IPS DF 6.9 (cell line): ENCODE measurements at regions not wholly inside any gene's neighbourhood (a gene's known extent, or its start where the extent isn't known, plus 50 kb on each side); places are given as distances from the start of the nearest gene placed in this dataset.

Source experiments
- DNase-seq: peaks from one replicate; pipeline ENCODE4 v3.0.0-alpha.2; 2013; ENCODE audit warnings: low read depth, low spot score
- H3K27ac ChIP-seq: one replicate; pipeline ENCODE4 v1.5.1; 2013; ENCODE audit warnings: low read length, control low read depth
- H3K27me3 ChIP-seq: 2 replicates; pipeline ENCODE4 v1.6.1; 2013; ENCODE audit warnings: mild to moderate bottlenecking, low read length; ENCODE audit not compliant: control insufficient read depth, insufficient read depth
- H3K36me3 ChIP-seq: 2 replicates; pipeline ENCODE4 v1.6.1; 2013; ENCODE audit warnings: low read length; ENCODE audit not compliant: control insufficient read depth, insufficient read depth
- H3K4me1 ChIP-seq: 2 replicates; pipeline ENCODE4 v1.6.1; 2013; ENCODE audit warnings: low read length; ENCODE audit not compliant: control insufficient read depth, insufficient read depth
- H3K4me3 ChIP-seq: 2 replicates; pipeline ENCODE4 v1.5.1; 2013; ENCODE audit warnings: mild to moderate bottlenecking, low read length
- H3K9me3 ChIP-seq: 2 replicates; pipeline ENCODE4 v1.6.1; 2013; ENCODE audit warnings: low read length, inconsistent platforms; ENCODE audit not compliant: control insufficient read depth, insufficient read depth
- WGBS: extraction: QIAGEN DNeasy Blood & Tissue Kit; methylation state at CpG from one replicate; pipeline ENCODE4 v1.1.7; 2013; ENCODE audit warnings: mixed read lengths, missing lambda C conversion rate; ENCODE audit not compliant: insufficient read length, insufficient coverage; 5-methylcytosine and 5-hydroxymethylcytosine counted together

GRCh38 chr11:116225236-116225635 lies 547.6 kb downstream of the BUD13 start:
- Histone ChIP-seq H3K36me3 (no peaks in the 10 kb centered on the region), H3K4me3 (no peak overlapping the region), H3K27ac (no peak overlapping the region), H3K4me1 (peaks cover 2% of the 10 kb centered on the region; the same call in 1 of the 2 replicates), H3K27me3 (no peaks in the 10 kb centered on the region), H3K9me3 (no peaks in the 10 kb centered on the region)
- DNase-seq, result no peak
- no CpG with 5 or more reads among the region's 6 CpGs for WGBS

- no peaks in the 10 kb centered on the region for H3K27me3 ChIP-seq
- no CpG with 5 or more reads among the region's 5 CpGs for WGBS
- no peak for DNase-seq
- no peak overlapping the region for H3K27ac ChIP-seq
- no peaks in the 10 kb centered on the region for H3K36me3 ChIP-seq
- no peaks in the 10 kb centered on the region for H3K9me3 ChIP-seq
- H3K4me3 ChIP-seq, result no peak overlapping the region
- peaks cover 2% of the 10 kb centered on the region; the same call in 1 of the 2 replicates for H3K4me1 ChIP-seq
Observed at GRCh38 chr11:116224889-116225200, 547.9 kb downstream of the BUD13 start.

- Histone ChIP-seq H3K9me3 (no peaks in the 10 kb centered on the region), H3K27ac (no peak overlapping the region), H3K4me3 (no peak overlapping the region), H3K36me3 (no peaks in the 10 kb centered on the region), H3K27me3 (no peaks in the 10 kb centered on the region), H3K4me1 (peaks cover 2% of the 10 kb centered on the region; the same call in 1 of the 2 replicates)
- DNase-seq, result peak; percentile 27
- WGBS, result no CpG with 5 or more reads among the region's 10 CpGs
Observed at GRCh38 chr11:116224154-116224888, 548.5 kb downstream of the BUD13 start.

GRCh38 chr11:116221351-116221750 lies 551.4 kb downstream of the BUD13 start:
- Histone ChIP-seq H3K27me3 (no peaks in the 10 kb centered on the region), H3K4me1 (peaks cover 2% of the 10 kb centered on the region; the same call in 1 of the 2 replicates), H3K4me3 (no peak overlapping the region), H3K27ac (no peak overlapping the region), H3K9me3 (no peaks in the 10 kb centered on the region), H3K36me3 (no peaks in the 10 kb centered on the region)
- no peak for DNase-seq
- WGBS, result no CpG with 5 or more reads among the region's 2 CpGs

GRCh38 chr11:116219171-116219635 lies 553.6 kb downstream of the BUD13 start:
- Histone ChIP-seq H3K36me3 (no peaks in the 10 kb centered on the region), H3K4me1 (no peaks in the 10 kb centered on the region), H3K27ac (no peak overlapping the region), H3K27me3 (no peaks in the 10 kb centered on the region), H3K4me3 (no peak overlapping the region), H3K9me3 (no peaks in the 10 kb centered on the region)
- DNase-seq, result no peak
- no CpG with 5 or more reads among the region's 5 CpGs for WGBS

GRCh38 chr11:116217441-116217840 lies 555.3 kb downstream of the BUD13 start:
- Histone ChIP-seq H3K27me3 (no peaks in the 10 kb centered on the region), H3K9me3 (no peaks in the 10 kb centered on the region), H3K4me1 (no peaks in the 10 kb centered on the region), H3K36me3 (no peaks in the 10 kb centered on the region), H3K4me3 (no peak overlapping the region), H3K27ac (no peak overlapping the region)
- WGBS, result no CpG with 5 or more reads among the region's 1 CpG
- no peak for DNase-seq

GRCh38 chr11:116217006-116217405 lies 555.8 kb downstream of the BUD13 start:
- Histone ChIP-seq H3K9me3 (no peaks in the 10 kb centered on the region), H3K4me3 (no peak overlapping the region), H3K36me3 (no peaks in the 10 kb centered on the region), H3K27ac (no peak overlapping the region), H3K4me1 (no peaks in the 10 kb centered on the region), H3K27me3 (no peaks in the 10 kb centered on the region)
- no peak for DNase-seq
- WGBS, result no CpG with 5 or more reads among the region's 6 CpGs

GRCh38 chr11:116215471-116216113 lies 557.2 kb downstream of the BUD13 start:
- Histone ChIP-seq H3K27me3 (no peaks in the 10 kb centered on the region), H3K4me3 (no peak overlapping the region), H3K36me3 (no peaks in the 10 kb centered on the region), H3K9me3 (no peaks in the 10 kb centered on the region), H3K27ac (no peak overlapping the region), H3K4me1 (no peaks in the 10 kb centered on the region)
- no CpG with 5 or more reads among the region's 4 CpGs for WGBS
- peak; percentile 71 for DNase-seq

GRCh38 chr11:116211147-116211546 lies 561.6 kb downstream of the BUD13 start:
- no peaks in the 10 kb centered on the region for H3K4me1 ChIP-seq
- no peaks in the 10 kb centered on the region for H3K36me3 ChIP-seq
- H3K27me3 ChIP-seq, result no peaks in the 10 kb centered on the region
- WGBS, result no CpG with 5 or more reads among the region's 6 CpGs
- H3K4me3 ChIP-seq, result no peak overlapping the region
- DNase-seq, result no peak
- no peaks in the 10 kb centered on the region for H3K9me3 ChIP-seq
- H3K27ac ChIP-seq, result no peak overlapping the region

- H3K27ac ChIP-seq, result no peak overlapping the region
- no peaks in the 10 kb centered on the region for H3K4me1 ChIP-seq
- no peaks in the 10 kb centered on the region for H3K36me3 ChIP-seq
- no peaks in the 10 kb centered on the region for H3K9me3 ChIP-seq
- WGBS, result no CpG with 5 or more reads among the region's 6 CpGs
- no peak for DNase-seq
- H3K4me3 ChIP-seq, result no peak overlapping the region
- no peaks in the 10 kb centered on the region for H3K27me3 ChIP-seq
Observed at GRCh38 chr11:116210663-116211062, 562.1 kb downstream of the BUD13 start.

- Histone ChIP-seq H3K27ac (no peak overlapping the region), H3K27me3 (no peaks in the 10 kb centered on the region), H3K9me3 (no peaks in the 10 kb centered on the region), H3K4me3 (no peak overlapping the region), H3K4me1 (no peaks in the 10 kb centered on the region), H3K36me3 (no peaks in the 10 kb centered on the region)
- no peak for DNase-seq
- whole genome bisulfite sequencing, result no CpG with 5 or more reads among the region's 1 CpG
Observed at GRCh38 chr11:116209255-116209654, 563.5 kb downstream of the BUD13 start.
